Body of pancreas (tissue), 4 donors: ENCODE measurements at regions not wholly inside any gene's neighbourhood (a gene's known extent, or its start where the extent isn't known, plus 50 kb on each side); places are given as distances from the start of the nearest gene placed in this dataset.

Experiments used
- ATAC-seq: fragments of 150-250 bp; one replicate; pipeline ENCODE4 v1.9.1; 2016
- DNase-seq, 4 donors: peaks; one replicate each; pipeline ENCODE4 v3.0.0-alpha.2; 2019
- H3K27ac ChIP-seq, 4 donors: fragments of 200-600 bp; sonication (generic); 1 replicate in 3 of 4; 2 replicates in 1 of 4; pipeline versions ENCODE4 v1.5.1 to v1.6.1; 2016 to 2019; ENCODE audit warnings: mild to moderate bottlenecking in 1 of 4, mixed read lengths in 1 of 4, moderate library complexity in 1 of 4
- H3K27me3 ChIP-seq, 2 donors: fragments of 200-600 bp; sonication (generic); one replicate each; pipeline ENCODE4 v1.6.0; 2016; ENCODE audit warnings: mild to moderate bottlenecking in 1 of 2
- H3K36me3 ChIP-seq, 2 donors: fragments of 200-600 bp; sonication (generic); replicated peaks in 1 of 2; 2 replicates each; pipeline ENCODE4 v1.5.1; 2016; ENCODE audit warnings: low read depth in 2 of 2; ENCODE audit not compliant: insufficient read depth in 1 of 2
- H3K4me1 ChIP-seq: fragments of 200-600 bp; sonication (generic); one replicate; pipeline ENCODE4 v1.6.0; 2016
- H3K4me3 ChIP-seq, 2 donors: fragments of 200-600 bp; sonication (generic); 1 replicate in 1 of 2; 2 replicates in 1 of 2; pipeline ENCODE4 v1.5.1; 2016 to 2019
- H3K9me3 ChIP-seq, 3 donors: fragments of 200-600 bp; sonication (generic); 1 replicate in 2 of 3; 2 replicates in 1 of 3; pipeline ENCODE4 v1.5.1; 2016
- CTCF ChIP-seq, 7 experiments: fragments of 450-650 bp in 4 of 7; fragments of 200-600 bp in 3 of 7; sonication (generic) in 3 of 7; IDR thresholded peaks; one replicate each; pipeline ENCODE4 v1.5.1; 2016 to 2019; ENCODE audit warnings: antibody characterized with exemption in 7 of 7
- POLR2A ChIP-seq, 3 donors: fragments of 450-650 bp; IDR thresholded peaks; one replicate each; pipeline ENCODE4 v1.6.1; 2016; ENCODE audit warnings: antibody characterized with exemption in 3 of 3, mild to moderate bottlenecking in 2 of 3
- WGBS, 2 donors: methylation state at CpG; one replicate each; pipeline ENCODE4 v1.1.5; 2017; 5-methylcytosine and 5-hydroxymethylcytosine counted together
- intact Hi-C: fragments of 100-400 bp; cut with DNase I; formaldehyde crosslinking; loops from one replicate; pipeline ENCODE4 v1.15.1; 2023

GRCh38 chr3:14280326-14280725 is 101.7 kb downstream of the LSM3 start:
- no peak for TF ChIP-seq POLR2A (IDR thresholded peaks at IDR 0.05)
- no peak for TF ChIP-seq CTCF (IDR thresholded peaks at IDR 0.05)
- Histone ChIP-seq H3K27ac (no peak overlapping the region), H3K4me3 (no peak overlapping the region), H3K9me3 (no peaks in the 10 kb centered on the region), H3K4me1 (no peaks in the 10 kb centered on the region), H3K36me3 (no peaks in the 10 kb centered on the region), H3K27me3 (no peaks in the 10 kb centered on the region)
- intact Hi-C loops = no loop called here
- ATAC-seq = no peak
- no peak for DNase-seq
- 50 to 60% methylated on average over 2 of the region's 2 CpGs for WGBS, 2 donors

DNA sequence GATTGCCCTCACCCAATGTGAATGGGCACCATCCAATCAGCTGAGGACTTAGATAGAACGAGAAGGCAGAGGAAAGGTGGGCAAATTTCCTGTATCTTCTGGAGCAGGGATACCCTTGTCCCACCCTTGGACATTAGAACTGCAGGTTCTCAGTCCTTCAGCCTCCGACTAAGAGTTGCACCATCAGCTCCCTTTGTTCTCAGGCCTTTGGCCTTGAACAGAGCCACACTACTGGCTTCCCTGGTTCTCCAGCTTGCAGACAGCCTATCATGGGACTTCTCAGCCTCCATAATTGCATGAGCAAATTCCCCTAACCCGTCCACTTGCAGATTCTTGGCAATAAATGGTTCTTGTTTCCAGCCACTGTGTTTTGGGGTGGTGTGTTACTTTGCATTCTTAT is 102.4 kb downstream of the LSM3 start:
- Histone ChIP-seq H3K36me3 (no peaks in the 10 kb centered on the region), H3K27me3 (no peaks in the 10 kb centered on the region), H3K9me3 (no peaks in the 10 kb centered on the region), H3K4me1 (peaks cover 6% of the 10 kb centered on the region), H3K27ac (no peak overlapping the region), H3K4me3 (no peak overlapping the region)
- TF ChIP-seq POLR2A (IDR thresholded peaks at IDR 0.05) (no peak), CTCF (IDR thresholded peaks at IDR 0.05) (no peak)
- intact Hi-C loops = no loop called here
- DNase-seq = no peak
- no peak for ATAC-seq
- 49 to 58% methylated on average over 3 of the region's 3 CpGs for WGBS, 2 donors

DNA sequence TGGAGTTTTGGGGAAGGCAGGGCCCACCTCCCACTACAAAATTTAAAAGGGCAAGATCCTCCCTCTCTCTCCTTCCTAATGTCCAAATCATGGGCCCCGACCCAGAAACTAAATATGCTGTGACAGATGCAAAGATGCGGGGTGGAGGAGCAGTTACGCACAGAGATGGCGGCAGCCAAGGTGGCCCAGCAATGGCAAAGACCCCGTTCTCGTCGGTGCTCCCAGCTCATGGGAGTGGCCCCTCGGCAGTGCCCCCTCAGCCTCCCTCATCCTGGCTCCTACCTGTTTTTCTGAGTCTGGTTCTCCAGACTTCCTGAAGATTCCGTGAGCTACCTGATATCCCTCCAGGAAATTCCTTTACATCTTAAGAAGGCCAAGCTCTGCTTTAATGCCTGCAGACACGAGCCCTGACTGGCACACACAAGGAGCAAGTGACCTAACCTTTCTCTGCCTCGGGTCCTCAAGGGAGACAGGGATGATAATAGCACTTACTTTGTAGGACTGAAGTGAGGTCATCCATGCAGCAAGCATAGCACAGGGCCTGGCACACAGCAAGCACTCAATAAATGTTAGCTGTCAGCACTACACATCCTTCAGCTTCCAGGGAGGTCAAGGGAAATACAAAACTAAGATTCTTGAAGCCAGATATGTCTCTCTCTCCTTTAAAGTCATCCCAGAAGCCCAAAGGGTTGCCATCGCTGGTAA is 103.5 kb downstream of the LSM3 start:
- TF ChIP-seq CTCF (IDR thresholded peaks at IDR 0.05) (no peak), POLR2A (IDR thresholded peaks at IDR 0.05) (no peak)
- H3K27ac ChIP-seq = no peak overlapping the region
- H3K27me3 ChIP-seq = no peaks in the 10 kb centered on the region
- no peak overlapping the region for H3K4me3 ChIP-seq
- DNase-seq = no peak
- no peak for ATAC-seq
- peaks cover 8% of the 10 kb centered on the region for H3K4me1 ChIP-seq
- no peaks in the 10 kb centered on the region for H3K36me3 ChIP-seq
- no peaks in the 10 kb centered on the region for H3K9me3 ChIP-seq
- intact Hi-C loops = no loop called here
- 76 to 82% methylated on average over 10 to 12 of the region's 12 CpGs for WGBS, 2 donors

DNA sequence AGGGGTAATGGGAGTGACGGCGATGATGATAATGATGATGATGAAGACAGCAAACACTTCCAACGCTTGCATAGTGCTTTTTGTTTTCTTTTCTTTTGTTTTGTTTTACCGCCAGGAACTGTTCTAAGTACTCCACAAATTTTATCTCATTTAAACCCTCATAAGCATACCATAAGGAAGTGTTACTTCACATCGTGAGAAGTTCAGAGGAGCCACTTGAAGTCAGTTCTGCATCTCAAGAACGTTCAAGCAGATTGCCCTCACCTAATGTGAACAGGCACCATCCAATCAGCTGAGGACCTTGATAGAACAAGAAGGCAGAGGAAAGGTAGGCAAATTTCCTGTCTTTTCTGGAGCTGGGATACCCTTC is 104.1 kb downstream of the LSM3 start:
- no peak overlapping the region for H3K27ac ChIP-seq
- 78 to 85% methylated on average over 6 of the region's 6 CpGs for WGBS, 2 donors
- intact Hi-C loops = no loop called here

More for the DNA sequence above, 104.1 kb downstream of the LSM3 start:
- no peak for DNase-seq
- no peak for ATAC-seq
- no peak overlapping the region for H3K4me3 ChIP-seq
- TF ChIP-seq POLR2A (IDR thresholded peaks at IDR 0.05) (no peak), CTCF (IDR thresholded peaks at IDR 0.05) (no peak)
- H3K36me3 ChIP-seq = no peaks in the 10 kb centered on the region
- H3K4me1 ChIP-seq = peaks cover 8% of the 10 kb centered on the region
- H3K27me3 ChIP-seq = no peaks in the 10 kb centered on the region
- no peaks in the 10 kb centered on the region for H3K9me3 ChIP-seq
